NOMO-1 treated with dmso at 0.1 percent for 144 hours (cell line): ENCODE measurements at regions not wholly inside any gene's neighbourhood (a gene's known extent, or its start where the extent isn't known, plus 50 kb on each side); places are given as distances from the start of the nearest gene placed in this dataset.

Experiments used
- DNase-seq: peaks from one replicate; lab custom pipeline; 2025; ENCODE audit not compliant: unreplicated experiment; lab: John Stamatoyannopoulos, UW

- no peak for DNase-seq
Observed at GRCh38 chr21:15149600-15150224, 84.9 kb upstream of the NRIP1 start.

- DNase-seq = no peak
Observed at GRCh38 chr21:15151385-15152103, 86.7 kb upstream of the NRIP1 start.

GRCh38 chr21:15152591-15152990, 87.8 kb upstream of the NRIP1 start:
- DNase-seq = peak; percentile 3

GRCh38 chr21:15159382-15160020, 94.7 kb upstream of the NRIP1 start:
- peak; percentile 47 for DNase-seq

- no peak for DNase-seq
Observed at GRCh38 chr21:15160136-15160535, 95.3 kb upstream of the NRIP1 start.

GRCh38 chr21:15162921-15163320, 98.1 kb upstream of the NRIP1 start:
- no peak for DNase-seq

- no peak for DNase-seq
Observed at GRCh38 chr21:15164273-15164672, 99.5 kb upstream of the NRIP1 start.

GRCh38 chr21:15164678-15165303, 100.0 kb upstream of the NRIP1 start:
- DNase-seq = no peak

- no peak for DNase-seq
Observed at GRCh38 chr21:15170614-15171013, 105.8 kb upstream of the NRIP1 start.

- DNase-seq = no peak
Observed at GRCh38 chr21:15171546-15171945, 106.7 kb upstream of the NRIP1 start.

GRCh38 chr21:15172963-15173362, 108.2 kb upstream of the NRIP1 start:
- DNase-seq = no peak

GRCh38 chr21:15174923-15175322, 110.1 kb upstream of the NRIP1 start:
- DNase-seq = no peak

GRCh38 chr21:15182731-15183130, 117.9 kb upstream of the NRIP1 start:
- DNase-seq = no peak

- DNase-seq = no peak
Observed at GRCh38 chr21:15183813-15184257, 119.0 kb upstream of the NRIP1 start.

GRCh38 chr21:15190412-15190811, 125.6 kb upstream of the NRIP1 start:
- DNase-seq = no peak

GRCh38 chr21:15190837-15191236, 126.0 kb upstream of the NRIP1 start:
- no peak for DNase-seq

- DNase-seq = no peak
Observed at GRCh38 chr21:15191342-15191741, 126.5 kb upstream of the NRIP1 start.

- no peak for DNase-seq
Observed at GRCh38 chr21:15192243-15192642, 127.4 kb upstream of the NRIP1 start.

- DNase-seq = no peak
Observed at GRCh38 chr21:15193937-15194336, 129.1 kb upstream of the NRIP1 start.

- DNase-seq = no peak
Observed at GRCh38 chr21:15195104-15195503, 130.3 kb upstream of the NRIP1 start.

GRCh38 chr21:15195768-15196167, 131.0 kb upstream of the NRIP1 start:
- DNase-seq = no peak

GRCh38 chr21:15197696-15198095, 132.9 kb upstream of the NRIP1 start:
- no peak for DNase-seq
